AG09319 (cell line): ENCODE measurements at regions not wholly inside any gene's neighbourhood (a gene's known extent, or its start where the extent isn't known, plus 50 kb on each side); places are given as distances from the start of the nearest gene placed in this dataset.

ENCODE experiments used
- DNase-seq: peaks from one replicate; pipeline ENCODE4 v3.0.0-alpha.2; 2010; ENCODE audit warnings: low read depth; ENCODE audit errors: extremely low read depth
- CTCF ChIP-seq: IDR thresholded peaks from 2 replicates; pipeline ENCODE4 v1.5.1; 2011; ENCODE audit warnings: low read depth, mild to moderate bottlenecking, inconsistent platforms, low read length, moderate library complexity

GRCh38 chr15:77710637-77711036 is 77.9 kb upstream of the LINGO1 start:
- no peak for DNase-seq
- TF ChIP-seq CTCF = no peak

DNA sequence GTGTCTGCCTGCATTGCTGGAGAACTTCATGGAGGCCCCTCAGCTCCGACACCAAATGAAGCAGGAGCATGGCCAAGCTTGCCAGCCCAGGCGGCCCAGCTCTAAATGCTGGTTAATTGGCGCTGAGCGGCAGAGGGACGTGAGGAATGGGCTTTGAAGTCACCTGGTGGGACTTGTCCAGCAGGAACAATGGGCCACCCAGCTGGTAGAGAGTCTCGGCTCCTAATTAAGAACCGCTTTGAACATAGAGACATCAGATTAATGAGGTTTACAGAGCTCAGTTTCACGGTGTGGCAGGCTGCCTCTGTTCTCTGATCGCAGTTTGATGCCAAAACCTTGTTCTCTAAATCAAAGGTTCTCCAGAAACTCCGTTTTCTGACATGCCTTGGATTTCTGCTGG is 77.5 kb upstream of the LINGO1 start:
- no peak for DNase-seq
- TF ChIP-seq CTCF = no peak

GRCh38 chr15:77709135-77709886 is 76.6 kb upstream of the LINGO1 start:
- no peak for TF ChIP-seq CTCF
- no peak for DNase-seq

DNA sequence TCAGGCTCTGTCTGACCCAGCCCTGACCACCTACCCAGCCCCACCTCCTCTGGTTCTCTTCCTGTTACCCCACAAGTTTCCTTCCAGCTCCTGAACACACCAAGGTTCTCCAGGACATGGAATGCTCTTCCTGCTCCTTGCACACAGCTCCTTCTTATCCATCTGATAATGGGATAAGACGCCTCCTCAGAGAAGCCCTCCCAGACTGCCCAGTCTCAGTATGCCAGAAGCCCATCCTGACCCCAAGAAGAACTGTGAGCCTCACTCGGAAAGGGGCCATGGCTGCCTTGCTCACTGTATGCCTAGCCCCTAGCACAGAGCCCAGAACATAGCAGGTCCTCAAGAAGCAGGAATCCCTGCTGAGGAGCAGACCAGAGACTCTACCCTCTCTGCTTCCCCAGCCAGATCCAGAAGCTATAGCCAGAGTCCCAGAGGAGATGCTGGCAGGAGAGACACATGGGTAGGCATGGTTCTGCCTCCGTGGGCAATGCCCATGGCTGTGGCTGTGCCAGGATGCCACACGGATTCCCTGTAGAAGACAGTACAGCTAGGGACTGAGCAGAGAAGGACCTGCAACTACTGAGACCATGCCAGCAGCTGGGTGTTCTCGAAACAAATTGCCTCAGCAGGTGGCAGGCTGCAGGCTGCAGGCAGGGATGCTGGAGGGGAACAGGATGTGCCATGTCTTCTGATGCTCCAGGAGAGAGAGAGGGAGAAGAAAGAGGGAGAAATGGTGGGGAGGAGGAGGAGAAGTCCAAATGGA is 74.0 kb upstream of the LINGO1 start:
- TF ChIP-seq CTCF = no peak
- no peak for DNase-seq

DNA sequence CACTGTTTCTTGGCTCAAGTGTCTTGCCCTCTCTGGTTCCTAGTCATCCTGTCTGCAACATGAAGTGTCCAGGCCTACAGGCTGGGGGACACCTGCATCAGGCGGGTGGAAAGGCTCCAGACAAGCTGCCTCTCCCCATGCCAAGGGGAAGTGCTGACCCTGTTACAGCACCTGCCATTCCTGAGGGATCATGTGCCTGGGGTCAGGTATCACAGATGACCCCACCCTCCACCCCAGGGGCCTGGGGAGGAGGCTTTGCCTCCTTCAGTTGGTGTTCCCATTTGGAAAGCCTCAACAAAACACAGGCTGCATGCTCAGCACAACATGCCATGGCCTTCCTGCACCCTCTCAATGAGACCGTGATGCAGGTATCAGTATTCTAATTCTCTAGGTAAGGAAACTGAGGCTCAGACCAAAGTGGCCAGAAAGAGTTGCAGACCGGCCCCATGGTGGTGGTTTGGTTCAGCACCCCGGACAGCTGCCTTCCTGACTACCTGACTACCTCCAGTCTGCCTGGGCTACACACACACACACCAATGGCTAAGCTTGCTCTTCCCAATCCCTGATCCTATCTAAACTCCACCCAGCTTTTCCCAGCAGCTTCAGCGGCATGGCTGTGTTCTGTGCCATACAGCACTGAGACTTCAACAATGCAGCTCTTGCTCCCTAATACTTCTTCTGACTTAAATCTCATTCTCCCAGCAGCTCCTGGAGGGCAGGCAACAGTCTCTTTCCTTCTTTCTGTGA is 69.7 kb upstream of the LINGO1 start:
- DNase-seq = no peak

GRCh38 chr15:77698481-77698880 is 65.8 kb upstream of the LINGO1 start:
- no peak for TF ChIP-seq CTCF

More for the DNA sequence above, 69.7 kb upstream of the LINGO1 start:
- TF ChIP-seq CTCF = no peak

GRCh38 chr15:77697893-77698292 is 65.2 kb upstream of the LINGO1 start:
- no peak for TF ChIP-seq CTCF
- no peak for DNase-seq

More at GRCh38 chr15:77698481-77698880, 65.8 kb upstream of the LINGO1 start:
- no peak for DNase-seq
